ENCODE measurements at regions not wholly inside any gene's neighbourhood (a gene's known extent, or its start where the extent isn't known, plus 50 kb on each side); places are given as distances from the start of the nearest gene placed in this dataset.

DNA sequence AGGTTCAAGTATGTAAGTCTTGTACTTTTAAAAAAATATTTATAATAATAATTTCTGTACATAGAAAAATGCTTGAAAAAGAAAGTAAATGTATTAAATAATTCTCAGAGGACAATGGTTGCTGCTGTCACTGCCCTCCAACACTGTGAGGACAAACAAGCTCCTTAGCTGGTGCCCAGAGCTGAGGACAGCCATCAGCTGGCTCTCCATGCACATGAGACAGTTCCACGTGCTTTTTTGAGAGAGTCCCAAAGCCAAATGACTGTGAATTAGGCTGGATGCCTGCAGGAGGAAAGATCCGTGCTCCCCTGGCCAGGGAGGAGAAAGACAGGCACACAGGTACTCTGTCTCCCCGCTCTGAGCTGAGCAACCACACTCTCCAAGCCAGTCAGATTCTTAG is 115.5 kb upstream of the IRX5 start:
- H3K36me3 ChIP-seq (ENCODE audit: control insufficient read depth in 1 of 2, insufficient read depth in 2 of 2, low read length in 2 of 2): no peaks in the 10 kb centered on the region
- H3K79me2 ChIP-seq (ENCODE audit: control insufficient read depth, insufficient read depth, low read length, poor library complexity): no peaks in the 10 kb centered on the region
- no peak overlapping the region for H4K8ac ChIP-seq (ENCODE audit: low read depth, low read length)
- no peak overlapping the region for H2BK120ac ChIP-seq (ENCODE audit: insufficient read depth, low read length, poor library complexity)
- no peak overlapping the region for H3K23ac ChIP-seq (ENCODE audit: low read length)
- H3K4me3 ChIP-seq (ENCODE audit: low read depth, low read length): no peak overlapping the region
- no peaks in the 10 kb centered on the region for H3K27me3 ChIP-seq (ENCODE audit: insufficient read depth, low read length)
- H3K4me1 ChIP-seq (ENCODE audit: control insufficient read depth in 1 of 2, insufficient read depth in 2 of 2, low read length in 2 of 2): peaks cover 2 to 8% of the 10 kb centered on the region in 2 experiments
- H3K27ac ChIP-seq (ENCODE audit: low read depth, low read length): no peak overlapping the region
- no peaks in the 10 kb centered on the region for H3K9me3 ChIP-seq (ENCODE audit: insufficient read depth, low read depth, low read length)
- DNase-seq: no peak
- no peak overlapping the region for H2AFZ ChIP-seq (ENCODE audit: insufficient read depth, low read length, poor library complexity)
- H2BK12ac ChIP-seq (ENCODE audit: low read length): no peak overlapping the region
- no peak overlapping the region for H3K4me2 ChIP-seq (ENCODE audit: low read length)
- H3K9ac ChIP-seq (ENCODE audit: low read length): no peak overlapping the region
- no peak overlapping the region for H3K4ac ChIP-seq (ENCODE audit: low read depth, low read length)
- H4K91ac ChIP-seq (ENCODE audit: low read depth, low read length): no peak overlapping the region
- H2BK5ac ChIP-seq (ENCODE audit: low read depth, low read length, poor library complexity): no peak overlapping the region
- no peak overlapping the region for H2AK5ac ChIP-seq (ENCODE audit: low read length)
- H3K79me1 ChIP-seq (ENCODE audit: low read length): no peaks in the 10 kb centered on the region
- no peak overlapping the region for H3K14ac ChIP-seq (ENCODE audit: low read length)
- H3K18ac ChIP-seq (ENCODE audit: low read length): no peak overlapping the region
- no peak overlapping the region for H4K12ac ChIP-seq (ENCODE audit: low read depth, low read length)
- WGBS (ENCODE audit: extremely low coverage, insufficient coverage, insufficient read length): no CpG with 5 or more reads among the region's 3 CpGs

DNA sequence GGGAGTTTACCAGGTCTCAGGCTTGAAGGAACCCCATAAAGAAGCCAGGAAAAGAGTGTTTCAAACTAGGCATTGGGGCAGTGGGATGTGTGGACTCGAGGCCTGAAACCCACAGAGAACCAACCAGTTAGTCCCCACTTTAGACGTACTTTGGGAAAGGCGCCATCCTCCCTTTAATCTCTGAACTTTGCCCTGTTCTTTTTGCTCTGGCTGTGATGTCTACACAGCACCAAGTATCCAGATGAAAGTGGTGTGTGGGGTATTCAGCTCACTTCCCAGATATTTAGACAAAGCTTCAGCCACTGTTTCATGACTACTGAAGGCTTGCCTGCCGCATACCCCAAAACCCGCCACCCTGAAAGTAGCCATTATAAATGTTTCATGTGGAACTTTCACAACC is 116.9 kb upstream of the IRX5 start:
- Histone ChIP-seq H3K18ac (ENCODE audit: low read length) (no peak overlapping the region), H3K23ac (ENCODE audit: low read length) (no peak overlapping the region), H3K4me1 (ENCODE audit: control insufficient read depth in 1 of 2, insufficient read depth in 2 of 2, low read length in 2 of 2) (peaks cover 2 to 8% of the 10 kb centered on the region in 2 experiments), H2BK12ac (ENCODE audit: low read length) (no peak overlapping the region), H3K9me3 (ENCODE audit: insufficient read depth, low read depth, low read length) (no peaks in the 10 kb centered on the region), H2AFZ (ENCODE audit: insufficient read depth, low read length, poor library complexity) (no peak overlapping the region), H3K4me2 (ENCODE audit: low read length) (no peak overlapping the region), H2BK5ac (ENCODE audit: low read depth, low read length, poor library complexity) (no peak overlapping the region), H3K79me2 (ENCODE audit: control insufficient read depth, insufficient read depth, low read length, poor library complexity) (no peaks in the 10 kb centered on the region), H4K91ac (ENCODE audit: low read depth, low read length) (no peak overlapping the region), H2BK120ac (ENCODE audit: insufficient read depth, low read length, poor library complexity) (no peak overlapping the region), H3K27ac (ENCODE audit: low read depth, low read length) (no peak overlapping the region), H3K14ac (ENCODE audit: low read length) (no peak overlapping the region), H3K4me3 (ENCODE audit: low read depth, low read length) (no peak overlapping the region), H4K8ac (ENCODE audit: low read depth, low read length) (no peak overlapping the region), H4K12ac (ENCODE audit: low read depth, low read length) (no peak overlapping the region), H3K27me3 (ENCODE audit: insufficient read depth, low read length) (no peaks in the 10 kb centered on the region), H2AK5ac (ENCODE audit: low read length) (no peak overlapping the region), H3K79me1 (ENCODE audit: low read length) (no peaks in the 10 kb centered on the region), H3K9ac (ENCODE audit: low read length) (no peak overlapping the region), H3K36me3 (ENCODE audit: control insufficient read depth in 1 of 2, insufficient read depth in 2 of 2, low read length in 2 of 2) (no peaks in the 10 kb centered on the region), H3K4ac (ENCODE audit: low read depth, low read length) (no peak overlapping the region)
- no peak for DNase-seq
- WGBS (ENCODE audit: extremely low coverage, insufficient coverage, insufficient read length): no CpG with 5 or more reads among the region's 5 CpGs

DNA sequence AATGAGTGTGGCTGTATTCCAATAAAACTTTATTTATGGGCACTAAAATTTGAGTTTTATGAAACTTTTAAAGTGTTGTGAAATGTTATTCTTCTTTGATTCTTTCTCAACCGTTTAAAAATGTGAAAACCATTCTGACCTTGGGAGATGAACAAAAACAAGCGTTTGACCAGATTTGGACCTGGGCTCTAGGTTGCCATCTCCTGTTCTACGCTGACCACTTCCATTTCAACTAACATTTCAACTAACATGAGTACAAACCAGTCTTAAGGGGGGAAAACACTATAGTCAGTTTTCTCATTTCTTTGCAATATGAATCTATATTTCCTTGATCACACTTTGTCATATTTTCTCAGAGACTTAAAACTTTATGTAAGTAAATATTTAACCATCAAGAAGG is 118.4 kb upstream of the IRX5 start:
- DNase-seq: no peak
- Histone ChIP-seq H3K23ac (ENCODE audit: low read length) (no peak overlapping the region), H3K27me3 (ENCODE audit: insufficient read depth, low read length) (no peaks in the 10 kb centered on the region), H2AK5ac (ENCODE audit: low read length) (no peak overlapping the region), H4K91ac (ENCODE audit: low read depth, low read length) (no peak overlapping the region), H2BK5ac (ENCODE audit: low read depth, low read length, poor library complexity) (no peak overlapping the region), H2AFZ (ENCODE audit: insufficient read depth, low read length, poor library complexity) (no peak overlapping the region), H4K8ac (ENCODE audit: low read depth, low read length) (no peak overlapping the region), H2BK12ac (ENCODE audit: low read length) (no peak overlapping the region), H3K18ac (ENCODE audit: low read length) (no peak overlapping the region), H3K79me1 (ENCODE audit: low read length) (no peaks in the 10 kb centered on the region), H3K27ac (ENCODE audit: low read depth, low read length) (no peak overlapping the region), H3K9ac (ENCODE audit: low read length) (no peak overlapping the region), H2BK120ac (ENCODE audit: insufficient read depth, low read length, poor library complexity) (no peak overlapping the region), H3K36me3 (ENCODE audit: control insufficient read depth in 1 of 2, insufficient read depth in 2 of 2, low read length in 2 of 2) (no peaks in the 10 kb centered on the region), H4K12ac (ENCODE audit: low read depth, low read length) (no peak overlapping the region), H3K9me3 (ENCODE audit: insufficient read depth, low read depth, low read length) (no peaks in the 10 kb centered on the region), H3K79me2 (ENCODE audit: control insufficient read depth, insufficient read depth, low read length, poor library complexity) (no peaks in the 10 kb centered on the region), H3K14ac (ENCODE audit: low read length) (no peak overlapping the region), H3K4ac (ENCODE audit: low read depth, low read length) (no peak overlapping the region), H3K4me1 (ENCODE audit: control insufficient read depth in 1 of 2, insufficient read depth in 2 of 2, low read length in 2 of 2) (no peaks in the 10 kb centered on the region), H3K4me3 (ENCODE audit: low read depth, low read length) (no peak overlapping the region), H3K4me2 (ENCODE audit: low read length) (no peak overlapping the region)
- no CpG with 5 or more reads among the region's 3 CpGs for WGBS (ENCODE audit: extremely low coverage, insufficient coverage, insufficient read length)

DNA sequence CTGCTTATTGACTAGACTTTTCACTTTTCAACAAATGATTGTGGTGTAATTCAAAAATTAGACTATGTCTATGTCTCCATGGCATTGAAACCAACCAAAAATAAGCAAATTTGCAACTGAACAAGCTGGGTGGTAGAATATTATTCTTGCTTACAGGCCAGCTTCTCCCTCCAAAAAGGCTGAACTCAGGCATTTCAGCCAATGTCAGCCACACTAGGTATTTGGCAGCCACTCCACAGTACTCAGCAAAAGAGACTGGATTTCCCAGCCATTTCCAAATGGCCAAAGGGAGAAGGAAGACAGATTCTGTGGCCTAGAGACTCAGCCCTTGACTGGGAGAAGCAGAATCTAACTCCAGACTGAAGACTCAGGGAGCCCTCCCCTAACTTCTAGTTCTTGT is 121.8 kb upstream of the IRX5 start:
- no peaks in the 10 kb centered on the region for H3K79me1 ChIP-seq (ENCODE audit: low read length)
- no peak overlapping the region for H3K4ac ChIP-seq (ENCODE audit: low read depth, low read length)
- no peak overlapping the region for H2AFZ ChIP-seq (ENCODE audit: insufficient read depth, low read length, poor library complexity)
- H3K27me3 ChIP-seq (ENCODE audit: insufficient read depth, low read length): no peaks in the 10 kb centered on the region
- H3K4me1 ChIP-seq (ENCODE audit: control insufficient read depth in 1 of 2, insufficient read depth in 2 of 2, low read length in 2 of 2): no peaks in the 10 kb centered on the region
- no peak overlapping the region for H3K27ac ChIP-seq (ENCODE audit: low read depth, low read length)
- no peak overlapping the region for H2AK5ac ChIP-seq (ENCODE audit: low read length)
- no peak overlapping the region for H2BK12ac ChIP-seq (ENCODE audit: low read length)
- H3K18ac ChIP-seq (ENCODE audit: low read length): no peak overlapping the region
- DNase-seq: no peak
- no peaks in the 10 kb centered on the region for H3K36me3 ChIP-seq (ENCODE audit: control insufficient read depth in 1 of 2, insufficient read depth in 2 of 2, low read length in 2 of 2)
- H4K12ac ChIP-seq (ENCODE audit: low read depth, low read length): no peak overlapping the region
- H3K4me2 ChIP-seq (ENCODE audit: low read length): no peak overlapping the region
- H3K9me3 ChIP-seq (ENCODE audit: insufficient read depth, low read depth, low read length): no peaks in the 10 kb centered on the region
- H3K9ac ChIP-seq (ENCODE audit: low read length): no peak overlapping the region
- H3K79me2 ChIP-seq (ENCODE audit: control insufficient read depth, insufficient read depth, low read length, poor library complexity): no peaks in the 10 kb centered on the region
- H4K91ac ChIP-seq (ENCODE audit: low read depth, low read length): no peak overlapping the region
- no peak overlapping the region for H3K4me3 ChIP-seq (ENCODE audit: low read depth, low read length)
- no peak overlapping the region for H2BK5ac ChIP-seq (ENCODE audit: low read depth, low read length, poor library complexity)
- no peak overlapping the region for H2BK120ac ChIP-seq (ENCODE audit: insufficient read depth, low read length, poor library complexity)
- no peak overlapping the region for H3K23ac ChIP-seq (ENCODE audit: low read length)
- H3K14ac ChIP-seq (ENCODE audit: low read length): no peak overlapping the region
- H4K8ac ChIP-seq (ENCODE audit: low read depth, low read length): no peak overlapping the region

Data from trophoblast cell (in vitro differentiated cells and primary cell).